ENCODE measurements at regions not wholly inside any gene's neighbourhood (a gene's known extent, or its start where the extent isn't known, plus 50 kb on each side); places are given as distances from the start of the nearest gene placed in this dataset.
A peak's percentile ranks its signal among the peaks of the same experiment; 100 is the strongest.

DNA sequence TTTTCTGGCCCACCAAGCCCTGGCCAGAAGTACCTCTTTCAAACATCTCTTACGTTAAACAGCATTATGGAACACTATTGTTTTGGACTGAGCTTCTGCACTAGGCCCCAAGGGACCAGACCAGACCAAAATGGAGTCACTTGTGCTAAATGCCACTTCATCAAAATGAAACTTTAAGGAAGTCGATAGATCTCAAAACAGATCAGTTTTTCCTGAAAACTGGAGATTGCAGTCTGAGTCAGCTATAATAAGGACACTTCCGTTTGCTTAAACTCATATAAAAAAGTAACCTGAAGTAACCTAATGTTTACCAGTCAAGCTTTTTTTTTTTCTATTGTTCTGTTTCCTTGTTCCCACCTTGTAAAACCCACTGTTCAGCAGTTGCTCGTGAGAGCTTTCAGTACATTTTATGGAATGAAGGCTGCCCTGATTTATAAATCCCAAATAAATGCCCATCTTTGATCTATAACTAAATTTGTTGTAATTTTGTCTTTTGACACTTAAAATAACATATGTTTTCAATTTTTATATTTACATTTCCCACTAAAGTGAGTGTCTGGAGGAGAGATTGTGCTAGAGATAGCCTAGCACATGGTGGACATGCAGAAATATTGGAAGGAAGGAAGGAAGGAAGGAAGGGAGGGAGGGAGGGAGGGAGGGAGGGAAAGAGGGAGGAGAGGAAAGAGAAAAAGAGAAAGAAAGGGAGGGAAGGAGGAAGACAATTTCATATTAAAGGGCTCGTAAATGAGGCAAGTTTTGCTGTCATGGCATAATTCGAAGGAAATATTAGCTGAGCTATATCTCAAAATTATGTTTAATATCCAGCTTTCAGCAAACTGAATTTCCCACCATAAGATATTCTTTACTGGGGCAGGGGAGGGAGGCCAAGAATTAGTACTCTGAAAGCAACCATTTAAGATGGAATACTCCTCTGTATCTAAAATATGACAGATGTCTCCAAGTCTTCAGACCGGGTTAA, 77.0 kb upstream of the CXADR start:
- DNase-seq: no peak

DNA sequence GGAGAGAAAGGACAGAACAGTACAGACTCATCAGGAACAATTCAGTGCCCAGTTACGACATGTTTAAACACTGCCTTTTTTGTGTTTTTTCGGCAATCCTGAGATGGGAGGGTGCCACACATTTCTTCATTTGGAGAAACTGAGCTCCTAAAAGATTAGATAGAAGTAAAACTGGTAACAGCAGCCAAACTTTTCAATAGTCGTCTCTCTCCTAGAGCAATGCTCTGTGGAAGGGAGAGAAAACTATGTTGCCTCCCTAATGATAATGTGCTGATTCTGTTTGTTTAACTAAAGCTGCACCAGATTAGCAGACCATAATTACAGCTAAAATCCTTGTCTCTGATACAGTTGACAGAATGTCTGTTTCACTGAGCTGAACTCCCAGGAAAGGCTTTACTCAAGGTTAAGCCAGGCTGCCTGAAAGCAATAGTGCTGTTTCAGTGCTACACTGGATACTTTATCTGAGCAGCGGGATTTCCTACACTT, 76.2 kb upstream of the CXADR start:
- DNase-seq: no peak

DNA sequence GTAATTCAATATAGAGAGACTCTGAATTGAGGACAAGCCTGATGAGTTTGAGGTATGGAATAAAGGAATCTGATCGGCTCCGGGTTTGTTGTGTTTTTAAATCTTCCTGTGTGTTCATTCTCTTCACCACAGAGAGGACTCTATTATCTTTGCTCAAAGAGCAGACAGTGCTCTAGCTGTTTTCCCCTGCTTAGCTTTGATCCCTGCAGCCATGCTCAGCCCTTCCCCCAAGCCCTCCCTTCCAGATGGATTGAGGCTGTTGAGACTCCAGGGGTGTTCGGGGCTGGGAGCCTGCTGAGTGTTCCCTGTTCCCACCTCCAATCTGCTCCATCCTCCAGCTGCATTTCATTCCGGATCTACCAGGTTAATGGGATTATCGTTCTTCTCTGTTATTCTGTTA, 74.2 kb upstream of the CXADR start:
- no peak for DNase-seq

DNA sequence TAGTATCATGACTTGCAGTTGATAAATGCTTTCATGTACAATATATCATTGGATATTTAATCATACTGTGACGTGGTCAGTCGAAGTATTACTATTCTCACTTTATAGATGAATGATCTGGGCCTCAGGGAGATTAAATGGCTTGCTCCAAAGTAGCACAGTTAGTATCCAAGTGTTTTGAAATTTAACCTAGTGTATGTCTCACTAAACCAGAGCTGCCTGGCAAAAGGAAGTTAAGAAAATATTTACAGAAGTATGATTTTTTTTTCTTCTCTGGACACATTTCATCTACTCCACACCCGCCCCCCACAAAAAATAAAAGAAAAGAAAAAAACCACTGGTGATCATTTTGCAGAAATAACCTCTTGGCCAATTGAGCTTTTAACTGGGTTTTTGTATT, 71.9 kb upstream of the CXADR start:
- DNase-seq: no peak

DNA sequence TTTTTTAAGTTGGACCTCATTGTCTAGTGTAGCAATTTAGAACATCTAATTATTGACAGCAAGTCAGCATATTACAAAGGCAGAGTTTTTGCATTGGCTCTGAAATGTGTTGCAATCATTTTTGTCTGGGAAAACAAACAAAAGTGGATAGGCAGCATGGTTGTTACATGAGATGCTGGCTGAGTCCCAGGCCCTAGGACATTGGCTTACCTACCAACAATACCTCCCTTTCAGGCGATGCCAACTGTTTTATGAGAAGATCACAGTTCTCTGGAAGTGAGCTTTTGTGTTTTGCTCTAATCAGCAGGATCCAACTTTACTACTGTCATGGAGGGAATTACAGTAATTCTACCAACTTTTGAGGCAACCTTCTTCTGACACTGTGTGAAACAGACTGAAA, 71.5 kb upstream of the CXADR start:
- no peak for DNase-seq

DNA sequence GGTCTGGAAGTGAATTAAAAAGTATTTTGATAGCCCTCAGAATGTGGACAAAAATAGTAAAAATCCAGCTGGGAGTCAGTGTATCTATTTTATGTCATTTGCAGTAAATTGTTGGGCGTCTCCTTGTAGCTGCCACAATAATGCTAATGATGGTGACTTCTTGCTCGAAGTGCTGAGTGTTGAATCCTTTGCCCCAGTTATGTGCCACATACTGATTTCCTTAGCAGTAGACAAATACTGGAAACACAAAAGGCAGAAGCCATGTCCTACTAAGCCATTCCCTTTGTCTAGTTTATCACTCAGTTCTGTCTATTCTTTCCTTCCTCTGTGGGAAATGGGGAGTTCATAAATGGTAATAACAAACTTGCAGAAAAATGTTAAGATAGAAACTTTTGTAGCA, 70.7 kb upstream of the CXADR start:
- no peak for DNase-seq

DNA sequence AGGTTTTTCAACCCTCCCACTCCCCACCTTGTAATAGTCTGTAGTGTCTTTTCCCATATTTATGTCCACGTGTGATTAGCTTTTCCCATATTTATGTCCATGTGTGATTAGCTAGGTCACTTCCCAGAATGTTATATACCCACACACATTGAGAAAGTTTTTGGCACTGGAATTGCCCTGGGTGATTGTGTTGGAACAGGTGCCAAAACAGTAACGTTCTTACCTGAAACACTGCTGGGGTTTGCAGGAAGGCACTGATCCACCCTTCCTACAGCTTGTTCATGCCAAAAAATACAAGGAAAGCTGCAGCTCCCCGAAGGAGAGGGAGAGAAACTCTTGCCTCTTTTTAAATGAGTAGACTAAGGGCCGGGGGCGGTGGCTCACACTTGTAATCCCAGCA, 68.0 kb upstream of the CXADR start:
- no peak for DNase-seq

DNA sequence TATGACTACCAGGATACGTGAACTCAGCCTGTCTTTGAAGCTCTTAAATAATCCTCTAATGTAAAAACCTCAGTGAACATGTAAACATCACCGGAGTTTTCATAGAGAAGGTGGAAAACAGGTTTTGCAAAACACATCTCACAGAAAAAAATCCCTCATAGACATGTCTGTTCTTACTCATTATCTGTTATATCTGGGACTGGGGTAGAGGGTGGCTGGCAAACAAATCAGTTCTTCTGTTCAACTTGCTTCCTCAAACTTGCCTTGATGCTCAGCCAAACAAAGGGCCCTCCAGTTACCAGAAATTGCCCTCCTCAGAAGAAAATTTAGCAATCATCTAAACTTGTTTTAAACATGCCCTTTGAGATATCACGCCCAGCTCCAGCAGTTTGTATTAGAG, 66.1 kb upstream of the CXADR start:
- no peak for DNase-seq

DNA sequence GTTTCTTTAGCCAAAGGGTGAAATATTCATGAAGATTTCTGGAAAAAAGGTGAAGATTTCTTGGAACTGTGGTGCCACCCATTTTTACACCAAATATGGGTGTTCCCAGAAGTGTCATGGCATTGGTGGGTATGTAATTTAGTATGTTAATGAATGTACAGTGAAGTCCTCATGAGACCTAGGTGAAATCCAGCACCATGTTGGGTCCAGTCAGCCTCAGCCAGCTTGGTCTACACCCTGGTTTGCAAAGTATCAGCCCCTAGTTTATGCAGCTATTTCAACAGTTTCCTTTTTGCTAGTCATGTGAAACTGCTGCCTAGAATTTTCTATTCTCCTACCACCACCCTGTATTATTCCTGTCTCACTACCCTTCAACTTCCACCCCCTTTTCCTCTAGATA, 63.1 kb upstream of the CXADR start:
- DNase-seq: no peak

DNA sequence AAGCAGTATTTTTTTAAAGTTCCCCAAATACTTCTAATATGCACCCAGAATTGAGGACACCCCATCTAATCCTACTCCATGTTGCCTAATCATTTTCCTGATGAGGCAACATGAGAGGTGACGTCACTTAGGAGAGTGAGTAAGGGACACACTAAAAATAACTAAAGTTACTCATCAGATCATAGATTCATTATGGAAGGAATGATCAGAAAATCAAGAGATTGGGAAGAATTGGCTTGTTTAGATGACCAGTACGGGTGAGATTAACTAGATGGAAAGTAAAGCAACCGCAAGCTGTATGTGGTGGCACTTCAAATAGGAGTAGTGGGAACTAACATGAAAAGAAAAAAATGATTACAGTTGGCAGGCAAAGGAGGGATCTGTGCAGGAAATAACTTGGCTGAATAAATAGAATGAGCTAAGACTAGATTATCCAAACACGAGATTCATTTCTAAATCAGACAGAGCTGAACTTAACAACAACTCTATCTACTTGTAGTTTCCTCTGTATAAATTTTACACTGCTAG, 61.4 kb upstream of the CXADR start:
- DNase-seq: no peak

DNA sequence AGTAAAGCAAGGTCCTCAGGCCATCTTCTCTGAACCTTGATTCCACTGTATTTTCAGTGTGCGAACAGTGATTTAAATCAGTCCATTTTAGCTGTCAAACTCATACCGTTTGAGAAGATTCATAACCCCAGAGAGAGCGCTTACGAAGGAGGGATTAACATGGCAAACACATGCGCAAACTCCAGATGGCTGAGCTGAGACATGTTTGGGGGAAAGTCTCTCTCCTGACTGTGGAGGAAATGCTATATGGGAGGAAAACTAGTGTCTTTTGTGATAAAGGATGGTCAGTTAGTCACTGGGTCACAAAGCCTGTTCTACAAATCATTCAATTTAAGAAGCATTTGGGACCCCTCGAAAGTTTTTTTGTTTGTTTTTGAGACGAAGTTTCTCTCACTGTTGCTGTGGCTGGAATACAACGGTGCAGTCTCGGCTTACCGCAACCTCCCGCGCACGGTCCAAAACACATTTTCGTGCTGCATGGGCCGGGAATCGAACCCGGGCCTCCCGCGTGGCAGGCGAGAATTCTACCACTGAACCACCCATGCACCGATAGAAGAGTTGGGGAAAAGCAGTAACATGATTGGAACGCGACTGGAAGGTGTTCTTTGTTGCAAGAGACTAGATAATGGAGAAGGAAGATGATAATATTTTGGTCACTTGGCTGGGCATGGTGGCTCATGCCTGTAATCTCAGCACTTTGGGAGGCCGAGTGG, 58.4 kb upstream of the CXADR start:
- peak; percentile 2 for DNase-seq

DNA sequence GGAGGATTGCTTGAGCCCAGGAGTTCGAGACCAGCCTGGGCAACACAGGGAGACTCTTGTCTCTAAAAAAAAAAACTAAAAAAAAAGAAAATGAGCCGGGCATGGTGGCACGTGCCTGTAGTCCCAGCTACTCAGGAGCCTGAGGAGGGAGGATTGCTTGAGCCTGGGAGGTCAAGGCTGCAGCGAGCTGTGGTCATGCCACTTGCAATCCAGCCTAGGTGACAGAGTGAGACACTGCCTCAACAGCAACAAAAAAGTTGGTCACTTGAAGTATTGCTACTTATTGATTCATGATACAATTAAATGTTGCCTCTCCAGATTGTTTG, 57.9 kb upstream of the CXADR start:
- DNase-seq: no peak

DNA sequence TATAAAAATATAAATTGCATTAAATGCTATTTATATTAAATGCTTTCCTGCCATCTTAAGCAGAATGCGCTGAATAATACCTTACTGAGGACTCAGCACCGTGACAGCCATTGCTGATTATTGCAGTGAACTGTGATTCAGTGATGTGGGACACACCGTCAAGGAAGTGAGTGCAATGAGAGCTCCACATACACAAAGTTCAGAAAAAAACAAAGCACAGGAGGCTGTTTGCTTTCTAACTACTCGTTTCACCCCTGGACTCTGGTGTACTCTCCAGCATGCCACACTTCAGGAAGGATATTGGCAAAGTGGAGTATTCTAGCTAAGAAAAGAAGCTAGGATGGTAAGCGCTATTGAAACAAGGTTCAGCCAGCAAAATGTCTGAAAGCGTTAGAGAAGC, 57.4 kb upstream of the CXADR start:
- no peak for DNase-seq

DNA sequence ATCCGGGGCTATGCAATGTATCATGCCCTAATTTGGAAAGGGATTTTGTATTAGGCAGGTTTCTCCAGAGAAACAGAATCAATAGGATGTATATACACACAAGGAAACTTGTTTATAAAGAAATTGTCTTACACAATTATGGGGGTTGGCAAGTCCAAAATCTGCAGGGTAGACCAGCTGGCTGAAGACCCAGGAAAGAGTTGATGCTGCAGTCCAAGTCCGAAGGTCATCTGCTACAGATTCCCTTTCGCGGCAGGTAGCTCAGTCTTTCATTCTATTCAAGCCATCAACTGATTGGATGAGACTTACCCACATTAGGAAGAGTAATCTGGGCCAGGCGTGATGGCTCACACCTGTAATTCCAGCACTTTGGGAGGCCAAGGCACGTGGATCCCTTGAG, 54.6 kb upstream of the CXADR start:
- no peak for DNase-seq

DNA sequence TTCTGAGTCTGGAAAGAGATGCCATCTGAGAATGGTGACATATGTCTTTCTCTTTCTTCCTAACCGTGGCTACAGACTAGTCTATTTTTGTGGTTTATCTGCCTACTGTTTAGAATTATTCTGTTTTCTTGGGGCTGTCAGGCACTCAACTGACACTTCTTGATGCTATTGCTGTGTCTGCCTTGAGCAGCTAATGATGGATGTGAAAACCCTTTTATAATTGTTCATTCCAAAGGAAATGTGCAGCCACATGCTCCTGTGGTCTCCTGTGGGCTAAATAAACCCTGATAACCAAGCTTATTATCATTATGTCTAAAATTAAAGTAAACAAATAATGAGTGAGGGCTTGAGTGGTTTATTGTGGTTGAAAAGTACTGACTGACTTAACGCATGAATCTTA, 52.7 kb upstream of the CXADR start:
- DNase-seq: no peak

DNA sequence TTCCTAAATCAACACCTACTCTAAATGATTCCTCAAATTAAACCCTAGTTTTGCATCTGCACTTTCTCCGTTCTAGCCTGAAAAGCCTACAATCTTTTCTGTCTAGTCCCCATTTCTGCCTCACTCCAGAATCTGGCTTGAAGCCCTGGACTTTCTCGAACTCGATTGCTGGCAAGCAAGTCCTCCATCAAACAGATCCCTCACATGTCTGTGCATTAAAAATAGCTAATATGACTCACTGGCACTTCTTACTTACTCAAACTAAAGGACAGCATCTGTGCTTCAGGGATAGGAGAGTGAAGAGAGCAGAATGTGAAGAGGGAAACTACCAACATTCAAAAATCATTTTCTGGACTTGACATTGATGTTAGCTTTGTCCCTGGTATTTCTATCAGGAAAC, 51.8 kb upstream of the CXADR start:
- no peak for DNase-seq

DNA sequence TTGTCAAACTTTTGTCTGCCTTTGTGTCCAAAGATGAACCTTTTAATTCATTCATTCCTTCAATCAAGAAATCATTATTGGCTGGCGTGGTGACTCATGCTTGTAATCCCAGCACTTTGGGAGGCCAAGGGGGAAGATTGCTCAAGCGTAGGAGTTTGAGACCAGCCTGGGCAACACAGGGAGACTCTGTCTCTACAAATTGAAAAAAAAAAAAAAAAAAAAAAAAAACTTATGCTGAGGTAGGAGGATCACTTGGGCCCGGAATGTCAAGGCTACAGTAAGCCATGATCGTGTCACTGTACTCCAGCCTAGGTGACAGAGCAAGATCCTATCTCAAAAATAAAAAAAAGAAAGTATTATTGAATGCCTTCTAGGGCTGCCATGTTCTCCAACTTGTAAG, 51.3 kb upstream of the CXADR start:
- no peak for DNase-seq

DNA sequence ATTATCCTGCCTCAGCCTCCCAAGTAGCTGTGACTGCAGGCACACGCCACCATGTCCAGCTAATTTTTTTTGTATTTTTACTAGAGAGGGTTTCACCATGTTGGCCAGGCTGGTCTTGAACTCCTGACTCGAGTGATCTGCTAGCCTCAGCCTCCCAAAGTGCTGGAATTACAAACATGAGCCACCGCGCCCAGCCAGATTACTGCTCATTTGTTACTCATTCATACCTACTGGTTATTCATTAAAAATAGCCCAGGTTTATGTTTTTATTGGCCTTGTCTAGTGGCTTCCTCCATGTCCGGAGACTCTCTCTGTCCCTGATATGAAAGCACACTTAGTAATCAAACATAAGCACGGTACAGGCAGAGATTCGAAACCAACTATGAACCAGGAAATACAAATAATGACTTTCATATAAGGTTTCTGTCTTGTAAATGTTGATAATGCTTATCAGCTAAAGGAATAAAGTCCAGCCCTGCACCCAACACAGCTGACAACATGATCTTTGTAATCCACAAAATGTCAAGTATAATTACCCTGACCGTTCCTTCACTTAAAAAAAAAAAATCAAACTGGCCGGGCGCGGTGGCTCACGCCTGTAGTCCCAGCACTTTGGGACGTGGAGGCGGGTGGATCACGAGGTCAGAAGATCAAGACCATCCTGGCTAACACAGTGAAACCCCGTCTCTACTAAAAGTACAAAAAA, 50.4 kb upstream of the CXADR start:
- DNase-seq: no peak

Data from central memory CD4-positive, alpha-beta T cell (primary cell).